Naive B cell (primary cell): ENCODE measurements at regions not wholly inside any gene's neighbourhood (a gene's known extent, or its start where the extent isn't known, plus 50 kb on each side); places are given as distances from the start of the nearest gene placed in this dataset.
A peak's percentile ranks its signal among the peaks of the same experiment; 100 is the strongest.

Experiments used
- ATAC-seq, 2 donors: fragments of 150-1000 bp; cut with Tn5 transposase; 2 replicates each; pipeline ENCODE4 v1.10.0; 2021; ENCODE audit warnings: low read depth in 2 of 2, mild to moderate bottlenecking in 2 of 2, moderate library complexity in 2 of 2
- DNase-seq: peaks from one replicate; pipeline ENCODE4 v3.0.0; 2022
- H3K27ac Mint-ChIP-seq, 6 donors: one replicate each; pipeline ENCODE4 v1.8.0; 2020 to 2022; ENCODE audit warnings: mild to moderate bottlenecking in 6 of 6, mixed read lengths in 6 of 6, moderate library complexity in 5 of 6, inconsistent platforms in 2 of 6
- H3K27me3 Mint-ChIP-seq, 3 donors: one replicate each; pipeline ENCODE4 v1.8.0; 2021 to 2022; ENCODE audit warnings: mixed read lengths in 3 of 3, mild to moderate bottlenecking in 1 of 3
- H3K36me3 Mint-ChIP-seq, 2 donors: one replicate each; pipeline ENCODE4 v1.8.0; 2020 to 2022; ENCODE audit warnings: mixed read lengths in 2 of 2, inconsistent platforms in 1 of 2, mild to moderate bottlenecking in 1 of 2
- H3K4me1 Mint-ChIP-seq, 3 donors: one replicate each; pipeline ENCODE4 v1.8.0; 2020 to 2022; ENCODE audit warnings: mixed read lengths in 3 of 3, inconsistent platforms in 1 of 3, mild to moderate bottlenecking in 1 of 3, moderate library complexity in 1 of 3
- H3K4me3 Mint-ChIP-seq, 8 donors: one replicate each; pipeline ENCODE4 v1.8.0; 2020 to 2022; ENCODE audit warnings: mild to moderate bottlenecking in 8 of 8, mixed read lengths in 8 of 8, moderate library complexity in 8 of 8, inconsistent platforms in 2 of 8
- H3K9me3 Mint-ChIP-seq, 7 donors: one replicate each; pipeline ENCODE4 v1.8.0; 2020 to 2022; ENCODE audit warnings: mixed read lengths in 7 of 7, mild to moderate bottlenecking in 5 of 7, inconsistent platforms in 2 of 7, moderate library complexity in 1 of 7

GRCh38 chr5:166505067-166505466 lies 1786.4 kb upstream of the WWC1 start:
- ATAC-seq, result no peak
- H3K36me3 Mint-ChIP-seq, result no peaks in the 10 kb centered on the region
- no peaks in the 10 kb centered on the region for H3K4me1 Mint-ChIP-seq
- peaks cover 0 to 10% (median 5%) of the 10 kb centered on the region in 7 donors for H3K9me3 Mint-ChIP-seq
- H3K27ac Mint-ChIP-seq, result no peak overlapping the region
- H3K4me3 Mint-ChIP-seq, result no peak overlapping the region
- DNase-seq, result no peak
- H3K27me3 Mint-ChIP-seq, result no peaks in the 10 kb centered on the region

- Mint-ChIP-seq H3K27ac (no peak overlapping the region), H3K4me1 (no peaks in the 10 kb centered on the region), H3K9me3 (peaks cover 0 to 9% (median 5%) of the 10 kb centered on the region in 7 donors), H3K4me3 (no peak overlapping the region), H3K27me3 (no peaks in the 10 kb centered on the region), H3K36me3 (no peaks in the 10 kb centered on the region)
- ATAC-seq (no peak), DNase-seq (no peak)
Measured at GRCh38 chr5:166505544-166505943, 1785.9 kb upstream of the WWC1 start.

- ATAC-seq (no peak), DNase-seq (no peak)
- no peaks in the 10 kb centered on the region for H3K36me3 Mint-ChIP-seq
- H3K27ac Mint-ChIP-seq, result peak overlapping the region in 1 of 6 donors; percentile 12
- H3K4me3 Mint-ChIP-seq, result no peak overlapping the region
- no peaks in the 10 kb centered on the region for H3K4me1 Mint-ChIP-seq
- no peaks in the 10 kb centered on the region for H3K27me3 Mint-ChIP-seq
- peaks cover 0 to 11% (median 4%) of the 10 kb centered on the region in 7 donors for H3K9me3 Mint-ChIP-seq
Measured at GRCh38 chr5:166507810-166508425, 1783.5 kb upstream of the WWC1 start.

GRCh38 chr5:166509085-166509484 lies 1782.4 kb upstream of the WWC1 start:
- ATAC-seq, result no peak
- Mint-ChIP-seq H3K4me1 (no peaks in the 10 kb centered on the region), H3K27me3 (no peaks in the 10 kb centered on the region), H3K27ac (no peak overlapping the region), H3K4me3 (no peak overlapping the region), H3K36me3 (no peaks in the 10 kb centered on the region), H3K9me3 (peaks cover 0 to 10% (median 4%) of the 10 kb centered on the region in 7 donors)
- DNase-seq, result no peak

GRCh38 chr5:166517976-166518375 lies 1773.5 kb upstream of the WWC1 start:
- H3K9me3 Mint-ChIP-seq, result peaks cover 0 to 15% (median 4%) of the 10 kb centered on the region in 7 donors
- no peak overlapping the region for H3K27ac Mint-ChIP-seq
- H3K36me3 Mint-ChIP-seq, result no peaks in the 10 kb centered on the region
- no peak overlapping the region for H3K4me3 Mint-ChIP-seq
- DNase-seq (no peak), ATAC-seq (no peak)
- H3K27me3 Mint-ChIP-seq, result no peaks in the 10 kb centered on the region
- H3K4me1 Mint-ChIP-seq, result no peaks in the 10 kb centered on the region

- Mint-ChIP-seq H3K4me3 (no peak overlapping the region), H3K36me3 (no peaks in the 10 kb centered on the region)
Measured at GRCh38 chr5:166523206-166523605, 1768.2 kb upstream of the WWC1 start.

GRCh38 chr5:166529200-166529599 lies 1762.2 kb upstream of the WWC1 start:
- H3K9me3 Mint-ChIP-seq, result peaks cover 0 to 4% (median 0%) of the 10 kb centered on the region in 7 donors
- ATAC-seq (no peak), DNase-seq (no peak)
- H3K27me3 Mint-ChIP-seq, result no peaks in the 10 kb centered on the region
- no peaks in the 10 kb centered on the region for H3K36me3 Mint-ChIP-seq
- H3K27ac Mint-ChIP-seq, result no peak overlapping the region
- no peaks in the 10 kb centered on the region for H3K4me1 Mint-ChIP-seq
- H3K4me3 Mint-ChIP-seq, result no peak overlapping the region

More at GRCh38 chr5:166523206-166523605, 1768.2 kb upstream of the WWC1 start:
- ATAC-seq, result no peak
- DNase-seq, result no peak
- Mint-ChIP-seq H3K27ac (no peak overlapping the region), H3K9me3 (peaks cover 0 to 11% (median 4%) of the 10 kb centered on the region in 7 donors), H3K4me1 (no peaks in the 10 kb centered on the region), H3K27me3 (no peaks in the 10 kb centered on the region)

GRCh38 chr5:166532456-166533220 lies 1758.8 kb upstream of the WWC1 start:
- no peaks in the 10 kb centered on the region for H3K36me3 Mint-ChIP-seq
- H3K27me3 Mint-ChIP-seq, result no peaks in the 10 kb centered on the region
- no peak for DNase-seq
- no peak overlapping the region for H3K27ac Mint-ChIP-seq
- H3K4me1 Mint-ChIP-seq, result no peaks in the 10 kb centered on the region
- peaks cover 0 to 2% (median 0%) of the 10 kb centered on the region in 7 donors for H3K9me3 Mint-ChIP-seq
- ATAC-seq, result no peak
- no peak overlapping the region for H3K4me3 Mint-ChIP-seq

GRCh38 chr5:166535641-166536040 lies 1755.8 kb upstream of the WWC1 start:
- Mint-ChIP-seq H3K27ac (no peak overlapping the region), H3K9me3 (peaks cover 0 to 5% (median 1%) of the 10 kb centered on the region in 7 donors), H3K36me3 (no peaks in the 10 kb centered on the region), H3K27me3 (no peaks in the 10 kb centered on the region), H3K4me3 (no peak overlapping the region), H3K4me1 (no peaks in the 10 kb centered on the region)
- no peak for ATAC-seq
- DNase-seq, result no peak

- Mint-ChIP-seq H3K4me3 (no peak overlapping the region), H3K4me1 (no peaks in the 10 kb centered on the region), H3K9me3 (peaks cover 0 to 5% (median 1%) of the 10 kb centered on the region in 7 donors), H3K27ac (no peak overlapping the region), H3K36me3 (no peaks in the 10 kb centered on the region), H3K27me3 (no peaks in the 10 kb centered on the region)
- ATAC-seq, result no peak
- DNase-seq, result no peak
Measured at GRCh38 chr5:166540156-166540555, 1751.3 kb upstream of the WWC1 start.

GRCh38 chr5:166551384-166551783 lies 1740.1 kb upstream of the WWC1 start:
- Mint-ChIP-seq H3K27ac (no peak overlapping the region), H3K9me3 (peaks cover 0 to 10% (median 0%) of the 10 kb centered on the region in 7 donors)
- no peak for DNase-seq

GRCh38 chr5:166553778-166554177 lies 1737.7 kb upstream of the WWC1 start:
- no peak for DNase-seq
- H3K4me1 Mint-ChIP-seq, result no peaks in the 10 kb centered on the region
- no peaks in the 10 kb centered on the region for H3K36me3 Mint-ChIP-seq
- no peak for ATAC-seq
- H3K27me3 Mint-ChIP-seq, result no peaks in the 10 kb centered on the region
- no peak overlapping the region for H3K4me3 Mint-ChIP-seq
- H3K27ac Mint-ChIP-seq, result no peak overlapping the region
- peaks cover 0 to 8% (median 0%) of the 10 kb centered on the region in 7 donors for H3K9me3 Mint-ChIP-seq

More at GRCh38 chr5:166551384-166551783, 1740.1 kb upstream of the WWC1 start:
- Mint-ChIP-seq H3K36me3 (no peaks in the 10 kb centered on the region), H3K4me3 (no peak overlapping the region), H3K4me1 (no peaks in the 10 kb centered on the region), H3K27me3 (no peaks in the 10 kb centered on the region)
- ATAC-seq, result no peak

GRCh38 chr5:166561759-166562158 lies 1729.7 kb upstream of the WWC1 start:
- Mint-ChIP-seq H3K27me3 (no peaks in the 10 kb centered on the region), H3K27ac (no peak overlapping the region), H3K4me3 (no peak overlapping the region), H3K9me3 (peaks cover 0 to 21% (median 7%) of the 10 kb centered on the region in 7 donors), H3K4me1 (no peaks in the 10 kb centered on the region), H3K36me3 (no peaks in the 10 kb centered on the region)
- no peak for ATAC-seq
- DNase-seq, result no peak

- no peak for ATAC-seq
- H3K4me1 Mint-ChIP-seq, result no peaks in the 10 kb centered on the region
- H3K4me3 Mint-ChIP-seq, result no peak overlapping the region
Measured at GRCh38 chr5:166562246-166562645, 1729.2 kb upstream of the WWC1 start.

More at GRCh38 chr5:166562246-166562645, 1729.2 kb upstream of the WWC1 start:
- Mint-ChIP-seq H3K27ac (no peak overlapping the region), H3K27me3 (no peaks in the 10 kb centered on the region), H3K36me3 (no peaks in the 10 kb centered on the region), H3K9me3 (peaks cover 0 to 21% (median 7%) of the 10 kb centered on the region in 7 donors)
- DNase-seq, result no peak
